HL-60 (cell line): ENCODE measurements at regions not wholly inside any gene's neighbourhood (a gene's known extent, or its start where the extent isn't known, plus 50 kb on each side); places are given as distances from the start of the nearest gene placed in this dataset.

ENCODE experiments used
- DNase-seq, 2 experiments: peaks; one replicate each; pipeline ENCODE4 v3.0.0-alpha.2; 2010 to 2020; ENCODE audit warnings: low read depth in 1 of 2, low spot score in 1 of 2
- H3K27ac ChIP-seq: fragments of 250-450 bp; sonication (Bioruptor Pico); replicated peaks from 2 replicates; pipeline ENCODE4 v1.5.1; 2020; ENCODE audit warnings: mild to moderate bottlenecking, moderate library complexity
- H3K27me3 ChIP-seq: fragments of 250-450 bp; sonication (Bioruptor Pico); 2 replicates; pipeline ENCODE4 v1.5.1; 2021; ENCODE audit warnings: mild to moderate bottlenecking, moderate library complexity; ENCODE audit not compliant: insufficient read depth, poor library complexity, severe bottlenecking
- H3K4me3 ChIP-seq: replicated peaks from 2 replicates; pipeline ENCODE4 v1.5.1; 2011; ENCODE audit warnings: mild to moderate bottlenecking, control low read depth, low read length; ENCODE audit not compliant: insufficient read depth
- CTCF ChIP-seq: IDR thresholded peaks from one replicate; pipeline ENCODE4 v1.5.1; 2011; ENCODE audit warnings: low read length, control low read depth, inconsistent platforms; ENCODE audit not compliant: insufficient read depth
- GABPA ChIP-seq: IDR thresholded peaks from 2 replicates; pipeline ENCODE4 v1.6.1; 2012; ENCODE audit warnings: low read depth
- POLR2AphosphoS5 ChIP-seq: IDR thresholded peaks from 2 replicates; pipeline ENCODE4 v1.6.1; 2012; ENCODE audit warnings: low read depth
- REST ChIP-seq: IDR thresholded peaks from 2 replicates; pipeline ENCODE4 v1.6.1; 2012; ENCODE audit warnings: low read depth; ENCODE audit not compliant: insufficient replicate concordance
- SPI1 ChIP-seq: IDR thresholded peaks from 2 replicates; pipeline ENCODE4 v1.6.1; 2012; ENCODE audit warnings: low read depth, mild to moderate bottlenecking, borderline replicate concordance

- TF ChIP-seq GABPA (no peak), POLR2AphosphoS5 (no peak), REST (no peak), SPI1 (no peak), CTCF (no peak)
- Histone ChIP-seq H3K27me3 (no peaks in the 10 kb centered on the region), H3K4me3 (no peak overlapping the region), H3K27ac (no peak overlapping the region)
- no peak for DNase-seq
Observed at GRCh38 chr20:53748176-53748575, 154.5 kb upstream of the ZNF217 start.

GRCh38 chr20:53743607-53744260 lies 150.1 kb upstream of the ZNF217 start:
- no peak for DNase-seq
- Histone ChIP-seq H3K27me3 (no peaks in the 10 kb centered on the region), H3K27ac (no peak overlapping the region), H3K4me3 (no peak overlapping the region)
- TF ChIP-seq CTCF (no peak), REST (no peak), SPI1 (no peak), GABPA (no peak), POLR2AphosphoS5 (no peak)

- Histone ChIP-seq H3K4me3 (no peak overlapping the region), H3K27ac (no peak overlapping the region), H3K27me3 (no peaks in the 10 kb centered on the region)
- TF ChIP-seq REST = no peak
- no peak for TF ChIP-seq POLR2AphosphoS5
- TF ChIP-seq SPI1 = no peak
- TF ChIP-seq CTCF = no peak
- TF ChIP-seq GABPA = no peak
- DNase-seq = no peak
Observed at GRCh38 chr20:53742685-53743081, 149.0 kb upstream of the ZNF217 start.
